Upper lobe of right lung (tissue), 1 donor: ENCODE measurements at regions not wholly inside any gene's neighbourhood (a gene's known extent, or its start where the extent isn't known, plus 50 kb on each side); places are given as distances from the start of the nearest gene placed in this dataset.
"Not testable (repeated sequence)": the region's sequence is repeated elsewhere in the genome, so short reads cannot be mapped to it uniquely, and the experiment has no call there.

ENCODE experiments used
- ATAC-seq: fragments of 200-7000 bp; cut with Tn5 transposase; one replicate; pipeline ENCODE4 v1.9.1; 2020; ENCODE audit warnings: mild to moderate bottlenecking, moderate library complexity
- DNase-seq: peaks from one replicate; pipeline ENCODE4 v3.0.0-alpha.2; 2020
- H3K27ac ChIP-seq: fragments of 200-600 bp; one replicate; pipeline ENCODE4 v1.8.0; 2022
- H3K27me3 ChIP-seq: fragments of 200-600 bp; one replicate; pipeline ENCODE4 v1.8.0; 2022; ENCODE audit warnings: mild to moderate bottlenecking
- H3K36me3 ChIP-seq: fragments of 200-600 bp; one replicate; pipeline ENCODE4 v1.8.0; 2022
- H3K4me1 ChIP-seq: fragments of 200-600 bp; one replicate; pipeline ENCODE4 v1.8.0; 2022
- H3K4me3 ChIP-seq: fragments of 200-600 bp; one replicate; pipeline ENCODE4 v1.8.0; 2022; ENCODE audit warnings: mild to moderate bottlenecking
- H3K9me3 ChIP-seq: fragments of 200-600 bp; one replicate; pipeline ENCODE4 v1.8.0; 2022
- intact Hi-C: fragments of 100-400 bp; cut with DNase I; formaldehyde crosslinking; loops from one replicate; pipeline ENCODE4 v1.11.0; 2022
- TF ChIP-seq, protein P1 (sequence below): fragments of 200-600 bp; IDR thresholded peaks from one replicate; pipeline ENCODE4 v1.8.0; 2022; ENCODE audit warnings: antibody characterized with exemption
- donor health status: DM: no; HTN: yes; CAD: no; lungs with severe emphysema.

DNA sequence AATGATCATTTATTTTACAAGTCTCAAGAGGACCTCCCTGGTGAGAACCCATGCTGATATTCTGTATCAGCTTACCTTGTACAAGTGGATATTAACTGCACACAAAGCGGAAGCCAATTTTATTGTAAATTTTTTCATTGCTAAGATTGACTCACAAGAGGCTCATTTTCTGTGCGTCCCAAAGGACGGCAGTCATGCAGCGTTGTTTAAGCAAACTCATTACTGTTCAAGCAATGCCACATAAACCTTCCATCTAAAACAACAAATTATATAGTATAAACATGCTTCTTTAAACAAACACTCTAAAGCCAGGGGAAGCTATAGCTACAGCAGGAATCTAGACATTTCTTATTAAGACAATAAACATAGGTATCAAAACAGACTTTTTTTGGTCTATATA lies 575.3 kb downstream of the FRK start:
- no peaks in the 10 kb centered on the region for H3K9me3 ChIP-seq
- intact Hi-C loops, result no loop called here
- H3K27ac ChIP-seq, result no peak overlapping the region
- no peaks in the 10 kb centered on the region for H3K4me1 ChIP-seq
- no peak for DNase-seq
- no peak for ATAC-seq
- H3K4me3 ChIP-seq, result no peak overlapping the region
- TF ChIP-seq, protein P1, sequence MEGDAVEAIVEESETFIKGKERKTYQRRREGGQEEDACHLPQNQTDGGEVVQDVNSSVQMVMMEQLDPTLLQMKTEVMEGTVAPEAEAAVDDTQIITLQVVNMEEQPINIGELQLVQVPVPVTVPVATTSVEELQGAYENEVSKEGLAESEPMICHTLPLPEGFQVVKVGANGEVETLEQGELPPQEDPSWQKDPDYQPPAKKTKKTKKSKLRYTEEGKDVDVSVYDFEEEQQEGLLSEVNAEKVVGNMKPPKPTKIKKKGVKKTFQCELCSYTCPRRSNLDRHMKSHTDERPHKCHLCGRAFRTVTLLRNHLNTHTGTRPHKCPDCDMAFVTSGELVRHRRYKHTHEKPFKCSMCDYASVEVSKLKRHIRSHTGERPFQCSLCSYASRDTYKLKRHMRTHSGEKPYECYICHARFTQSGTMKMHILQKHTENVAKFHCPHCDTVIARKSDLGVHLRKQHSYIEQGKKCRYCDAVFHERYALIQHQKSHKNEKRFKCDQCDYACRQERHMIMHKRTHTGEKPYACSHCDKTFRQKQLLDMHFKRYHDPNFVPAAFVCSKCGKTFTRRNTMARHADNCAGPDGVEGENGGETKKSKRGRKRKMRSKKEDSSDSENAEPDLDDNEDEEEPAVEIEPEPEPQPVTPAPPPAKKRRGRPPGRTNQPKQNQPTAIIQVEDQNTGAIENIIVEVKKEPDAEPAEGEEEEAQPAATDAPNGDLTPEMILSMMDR, result no peak
- no peaks in the 10 kb centered on the region for H3K27me3 ChIP-seq
- no peaks in the 10 kb centered on the region for H3K36me3 ChIP-seq

DNA sequence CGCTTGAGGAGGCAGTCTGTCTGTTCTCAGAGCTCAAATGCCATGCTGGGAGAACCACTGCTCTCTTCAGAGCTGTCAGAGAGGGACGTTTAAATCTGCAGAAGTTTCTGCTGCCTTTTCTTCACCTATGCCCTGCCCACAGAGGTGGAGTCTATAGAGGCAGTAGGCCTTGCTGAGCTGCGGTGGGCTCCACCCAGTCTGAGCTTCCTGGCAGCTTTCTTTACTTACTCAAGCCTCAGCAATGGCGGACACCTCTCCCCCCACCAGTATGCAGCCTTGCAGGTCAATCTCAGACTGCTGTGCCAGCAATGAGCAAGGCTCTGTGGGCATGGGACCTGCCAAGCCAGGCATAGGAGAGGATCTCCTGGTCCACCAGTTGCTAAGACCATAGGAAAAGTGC lies 580.1 kb downstream of the FRK start:
- DNase-seq, H3K27ac ChIP-seq, ATAC-seq, H3K36me3 ChIP-seq, H3K27me3 ChIP-seq, intact Hi-C loops, H3K4me1 ChIP-seq, H3K4me3 ChIP-seq, H3K9me3 ChIP-seq: not testable (repeated sequence)

DNA sequence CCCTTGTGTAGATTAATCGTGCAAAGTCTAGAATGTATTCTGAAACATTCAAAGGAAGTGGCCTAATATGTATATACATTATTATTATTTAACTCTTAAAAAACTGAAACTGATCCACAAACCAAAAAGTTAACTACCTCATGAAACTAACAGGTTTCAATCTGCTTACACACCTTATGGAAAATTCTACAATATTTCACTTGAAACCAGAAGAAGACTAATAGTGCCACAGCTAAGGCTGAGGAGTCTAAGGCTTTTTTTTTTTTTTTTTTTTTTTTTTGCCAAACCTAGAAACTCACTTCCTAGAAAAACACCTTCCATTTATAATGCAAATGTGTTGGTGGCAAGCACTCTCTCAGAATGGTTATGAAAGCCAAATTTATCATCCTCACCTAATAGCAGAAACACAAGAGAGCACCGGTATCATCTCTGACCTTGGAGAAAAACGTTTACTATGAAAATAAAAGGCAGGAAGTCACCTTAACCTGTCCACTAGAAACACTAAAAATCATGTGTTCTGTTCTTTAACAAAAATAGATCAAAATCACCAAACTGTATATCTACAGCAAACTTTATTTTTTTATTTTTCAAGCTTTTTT lies 586.1 kb downstream of the FRK start:
- H3K9me3 ChIP-seq, result no peaks in the 10 kb centered on the region
- no peak overlapping the region for H3K27ac ChIP-seq
- TF ChIP-seq, protein P1, result no peak
- no peaks in the 10 kb centered on the region for H3K27me3 ChIP-seq
- ATAC-seq (no peak), DNase-seq (no peak)
- no peaks in the 10 kb centered on the region for H3K36me3 ChIP-seq
- no peak overlapping the region for H3K4me3 ChIP-seq
- intact Hi-C loops, result no loop called here
- no peaks in the 10 kb centered on the region for H3K4me1 ChIP-seq

DNA sequence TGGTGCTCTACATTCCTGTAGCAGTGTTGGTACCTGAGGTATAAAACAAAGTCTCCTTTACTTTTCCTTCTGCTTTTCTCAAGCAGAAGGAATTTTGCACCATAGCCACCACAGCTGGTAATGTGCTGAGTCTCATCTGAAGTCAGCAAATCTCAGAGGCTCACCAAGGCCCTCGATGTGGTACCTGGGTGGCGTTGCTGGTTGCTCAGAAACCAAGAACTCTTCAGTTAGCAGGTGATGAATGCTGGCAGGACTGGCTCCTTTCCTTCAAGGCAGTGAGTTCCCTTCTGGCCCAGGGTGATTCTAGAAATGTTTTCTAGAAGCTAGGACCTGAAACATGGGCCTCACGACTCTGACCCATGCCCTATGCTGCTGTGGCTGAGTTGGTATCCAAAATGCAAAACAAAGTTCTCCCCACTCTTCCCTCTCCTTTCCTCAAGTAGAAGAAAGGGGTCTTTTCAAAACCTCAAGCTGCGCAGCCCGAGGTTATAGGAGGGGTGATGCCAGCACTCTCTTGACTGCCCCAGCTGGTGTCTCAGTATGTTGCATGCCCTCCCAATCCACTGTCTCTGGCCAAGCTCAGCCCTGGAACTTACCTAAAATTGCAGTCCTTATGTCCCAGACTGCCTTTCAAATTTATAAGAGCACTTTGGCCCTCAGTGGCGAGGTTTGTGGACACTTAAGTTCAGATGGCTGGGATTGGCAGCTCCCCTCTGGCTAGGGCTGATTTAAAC lies 592.3 kb downstream of the FRK start:
- Histone ChIP-seq H3K27me3 (no peaks in the 10 kb centered on the region), H3K9me3 (no peaks in the 10 kb centered on the region), H3K36me3 (no peaks in the 10 kb centered on the region), H3K4me1 (no peaks in the 10 kb centered on the region), H3K27ac (no peak overlapping the region), H3K4me3 (no peak overlapping the region)
- TF ChIP-seq, protein P1, result no peak
- DNase-seq (no peak), ATAC-seq (no peak)
- intact Hi-C loops, result no loop called here

DNA sequence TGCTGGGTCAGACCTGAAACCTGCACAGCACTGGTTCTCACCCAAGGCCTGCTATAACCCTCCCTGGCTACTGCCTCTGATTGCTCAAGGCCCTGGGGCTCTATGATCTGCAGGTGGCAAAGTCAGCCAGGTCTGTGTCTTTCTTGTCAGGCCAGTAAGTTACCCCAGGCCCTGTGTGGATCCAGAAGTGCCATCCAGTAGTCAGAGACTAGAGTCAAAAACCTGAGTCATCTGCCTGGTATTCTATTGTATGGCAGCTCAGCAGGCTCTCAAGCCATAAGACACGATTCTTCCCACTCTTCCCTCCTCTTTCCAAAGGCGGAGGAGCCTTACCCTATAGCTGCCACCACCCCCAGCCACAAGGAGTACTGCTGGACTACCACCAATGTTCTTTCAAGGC lies 593.0 kb downstream of the FRK start:
- no peak for DNase-seq
- TF ChIP-seq, protein P1, result no peak

DNA sequence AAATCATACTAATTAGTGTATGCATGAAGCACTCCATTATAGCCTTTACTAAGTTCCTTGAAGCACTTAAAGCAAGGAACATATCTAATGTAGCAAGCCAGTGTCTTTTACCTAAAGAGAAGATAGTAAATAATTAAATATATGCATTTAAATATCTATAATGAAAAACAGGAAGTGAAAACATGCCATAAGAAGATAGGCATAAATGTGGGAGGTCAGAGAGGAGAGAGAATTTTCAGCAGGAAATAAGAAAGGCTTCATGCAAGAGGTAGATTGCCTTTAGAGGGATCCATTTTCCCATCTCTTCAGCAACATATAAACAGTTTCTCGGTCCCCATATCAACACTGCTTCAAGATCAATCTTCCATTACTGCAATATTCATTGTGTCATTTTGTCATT lies 599.8 kb downstream of the FRK start:
- Histone ChIP-seq H3K4me1 (no peaks in the 10 kb centered on the region), H3K27me3 (no peaks in the 10 kb centered on the region), H3K36me3 (no peaks in the 10 kb centered on the region), H3K27ac (no peak overlapping the region), H3K4me3 (no peak overlapping the region), H3K9me3 (no peaks in the 10 kb centered on the region)
- TF ChIP-seq, protein P1, result no peak
- DNase-seq, result no peak
- no peak for ATAC-seq
- intact Hi-C loops, result no loop called here

More for the DNA sequence above, 593.0 kb downstream of the FRK start:
- intact Hi-C loops, result no loop called here
- no peak overlapping the region for H3K4me3 ChIP-seq
- no peaks in the 10 kb centered on the region for H3K9me3 ChIP-seq
- H3K36me3 ChIP-seq, result no peaks in the 10 kb centered on the region
- H3K4me1 ChIP-seq, result no peaks in the 10 kb centered on the region
- ATAC-seq, result no peak
- no peak overlapping the region for H3K27ac ChIP-seq
- H3K27me3 ChIP-seq, result no peaks in the 10 kb centered on the region
